Lower leg skin (tissue), 3 donors: ENCODE measurements at regions not wholly inside any gene's neighbourhood (a gene's known extent, or its start where the extent isn't known, plus 50 kb on each side); places are given as distances from the start of the nearest gene placed in this dataset.

Source experiments
- POLR2A ChIP-seq, 2 donors: fragments of 450-650 bp; IDR thresholded peaks; one replicate each; pipeline ENCODE4 v1.6.1; 2016 to 2017; ENCODE audit warnings: antibody characterized with exemption in 2 of 2, mild to moderate bottlenecking in 1 of 2, moderate library complexity in 1 of 2
- TF ChIP-seq, protein P1 (sequence below), 3 donors: fragments of 450-650 bp; IDR thresholded peaks; one replicate each; pipeline ENCODE4 v1.5.1; 2016; ENCODE audit warnings: antibody characterized with exemption in 3 of 3, mild to moderate bottlenecking in 3 of 3, moderate library complexity in 2 of 3

DNA sequence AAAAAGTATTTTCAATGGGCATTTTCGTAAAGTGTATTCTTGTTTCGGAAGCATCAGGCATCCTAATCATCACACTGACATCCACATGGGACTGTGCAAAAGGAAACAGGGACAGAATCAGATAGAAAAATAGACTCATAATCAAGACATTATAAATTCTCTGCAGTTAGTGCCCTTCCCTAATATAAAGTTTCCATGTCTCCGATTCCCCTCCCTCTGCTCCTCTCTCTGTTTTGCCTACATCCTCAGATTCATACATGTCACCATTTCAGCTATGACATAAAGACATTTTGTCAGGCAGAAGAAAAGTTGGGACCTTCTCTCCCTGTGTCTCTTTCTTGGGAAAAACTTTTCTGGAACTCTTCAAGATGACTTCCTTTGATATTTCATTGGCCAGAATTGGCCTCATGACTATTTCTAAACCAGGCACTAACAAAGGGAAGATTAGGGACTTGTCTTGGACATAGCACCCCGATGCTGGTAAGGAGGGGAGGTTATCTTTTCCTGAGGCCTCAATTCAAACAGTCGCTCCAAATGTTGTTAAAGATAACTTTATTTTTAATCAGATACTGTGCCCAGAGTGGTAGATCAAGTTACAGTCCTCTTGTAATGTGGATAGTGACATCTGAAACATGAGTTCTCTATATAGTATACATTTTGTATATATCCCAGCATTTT is 212.1 kb upstream of the BTG1 start:
- TF ChIP-seq POLR2A (IDR thresholded peaks at IDR 0.05): no peak
- TF ChIP-seq, protein P1, sequence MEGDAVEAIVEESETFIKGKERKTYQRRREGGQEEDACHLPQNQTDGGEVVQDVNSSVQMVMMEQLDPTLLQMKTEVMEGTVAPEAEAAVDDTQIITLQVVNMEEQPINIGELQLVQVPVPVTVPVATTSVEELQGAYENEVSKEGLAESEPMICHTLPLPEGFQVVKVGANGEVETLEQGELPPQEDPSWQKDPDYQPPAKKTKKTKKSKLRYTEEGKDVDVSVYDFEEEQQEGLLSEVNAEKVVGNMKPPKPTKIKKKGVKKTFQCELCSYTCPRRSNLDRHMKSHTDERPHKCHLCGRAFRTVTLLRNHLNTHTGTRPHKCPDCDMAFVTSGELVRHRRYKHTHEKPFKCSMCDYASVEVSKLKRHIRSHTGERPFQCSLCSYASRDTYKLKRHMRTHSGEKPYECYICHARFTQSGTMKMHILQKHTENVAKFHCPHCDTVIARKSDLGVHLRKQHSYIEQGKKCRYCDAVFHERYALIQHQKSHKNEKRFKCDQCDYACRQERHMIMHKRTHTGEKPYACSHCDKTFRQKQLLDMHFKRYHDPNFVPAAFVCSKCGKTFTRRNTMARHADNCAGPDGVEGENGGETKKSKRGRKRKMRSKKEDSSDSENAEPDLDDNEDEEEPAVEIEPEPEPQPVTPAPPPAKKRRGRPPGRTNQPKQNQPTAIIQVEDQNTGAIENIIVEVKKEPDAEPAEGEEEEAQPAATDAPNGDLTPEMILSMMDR (IDR thresholded peaks at IDR 0.05): no peak
